GM13976 (cell line): ENCODE measurements at regions not wholly inside any gene's neighbourhood (a gene's known extent, or its start where the extent isn't known, plus 50 kb on each side); places are given as distances from the start of the nearest gene placed in this dataset.

Experiments
- DNase-seq: peaks from one replicate; pipeline ENCODE4 v3.0.0; 2012; ENCODE audit warnings: low spot score
- CTCF ChIP-seq: IDR thresholded peaks from 2 replicates; pipeline ENCODE4 v1.5.1; 2012; ENCODE audit warnings: borderline replicate concordance, mild to moderate bottlenecking; ENCODE audit not compliant: insufficient read depth; ENCODE audit errors: extremely low read depth, missing control alignments, control extremely low read depth
- in situ Hi-C: fragments of 300-500 bp; cut with MboI; formaldehyde crosslinking; loops from one replicate; pipeline ENCODE4 v1.12.0; 2022; ENCODE audit warnings: low sequenced_read_pairs, mixed read lengths, inconsistent platforms; ENCODE audit not compliant: unreplicated experiment

GRCh38 chr2:240217431-240218301 is 77.2 kb upstream of the OTOS start:
- no peak for TF ChIP-seq CTCF
- in situ Hi-C loops, result no loop called here
- DNase-seq, result no peak

- no peak for DNase-seq
- in situ Hi-C loops, result no loop called here
- no peak for TF ChIP-seq CTCF
These were observed 78.9 kb upstream of the OTOS start for GRCh38 chr2:240219208-240219890.

- no peak for TF ChIP-seq CTCF
- DNase-seq, result no peak
- in situ Hi-C loops, result no loop called here
These were observed 79.9 kb upstream of the OTOS start for GRCh38 chr2:240220371-240220770.

GRCh38 chr2:240223631-240224030 is 83.2 kb upstream of the OTOS start:
- no peak for DNase-seq
- TF ChIP-seq CTCF, result no peak
- in situ Hi-C loops, result no loop called here

GRCh38 chr2:240224676-240225075 is 84.2 kb upstream of the OTOS start:
- in situ Hi-C loops, result loop anchor here (25.0 kb wide), 1 partner anchor 213 kb away; the partner anchor contains the start of gene GPC1
- TF ChIP-seq CTCF, result no peak
- DNase-seq, result no peak

- no peak for TF ChIP-seq CTCF
- no peak for DNase-seq
- in situ Hi-C loops, result loop anchor here (25.0 kb wide), 1 partner anchor 212 kb away; the partner anchor contains the start of gene GPC1
These were observed 84.7 kb upstream of the OTOS start for GRCh38 chr2:240225131-240225530.
